K562 (cell line): ENCODE measurements at regions not wholly inside any gene's neighbourhood (a gene's known extent, or its start where the extent isn't known, plus 50 kb on each side); places are given as distances from the start of the nearest gene placed in this dataset.

Source experiments
- ATAC-seq: fragments of 200-7000 bp; cut with Tn5 transposase; 3 replicates; pipeline ENCODE4 v1.9.1; 2020; ENCODE audit warnings: moderate library complexity
- BruUV-seq: library from RNA; stranded (reverse); fragments of 400-500 nt; replicated peaks from 2 replicates; lab custom pipeline; 2021; lab: Mats Ljungman, UMichigan
- CTCF ChIA-PET: fragments of 300-600 bp; formaldehyde crosslinking; extraction: SDS; loops from one replicate; lab custom pipeline; 2021; ENCODE audit warnings: low intra/inter-chr PET ratio; lab: Yijun Ruan, JAX
- POLR2A ChIA-PET: fragments of 300-600, 350-650 bp; sonication (Branson Sonifier 250); formaldehyde crosslinking; extraction: SDS; loops from one replicate; lab custom pipeline; 2021; ENCODE audit warnings: antibody characterized with exemption, inconsistent platforms; lab: Yijun Ruan, JAX
- DNase-seq, 4 experiments: peaks; one replicate each; pipeline versions ENCODE4 v3.0.0 to v3.0.0-alpha.2; 2011 to 2018; ENCODE audit warnings: low spot score in 3 of 4, mixed read lengths in 3 of 4; ENCODE audit errors: extremely low read depth in 1 of 4
- FAIRE-seq: peaks from 2 replicates; lab custom pipeline; 2011; peaks lifted over from hg19 to GRCh38; lab: Jason Lieb, UNC
- H2AFZ ChIP-seq: 2 replicates; pipeline ENCODE4 v1.6.0; 2011; ENCODE audit warnings: low read depth, low read length, control low read depth, inconsistent platforms
- H3K27ac ChIP-seq: fragments of 200-600 bp; 3 replicates; pipeline ENCODE4 v1.8.0; 2011; ENCODE audit warnings: low read depth, mild to moderate bottlenecking, control low read depth, inconsistent platforms, low read length, moderate library complexity, mixed read lengths; ENCODE audit errors: extremely low read depth
- H3K27me3 ChIP-seq, 2 experiments: fragments of 300-600 bp in 1 of 2; 2 replicates in 1 of 2; 3 replicates in 1 of 2; pipeline versions ENCODE4 v1.6.0 to v1.8.0; 2011; ENCODE audit warnings: inconsistent platforms in 2 of 2, low read length in 2 of 2, mild to moderate bottlenecking in 1 of 2, mixed read lengths in 1 of 2, moderate library complexity in 1 of 2; ENCODE audit not compliant: control insufficient read depth in 2 of 2, insufficient read depth in 2 of 2
- H3K36me3 ChIP-seq: fragments of 300-600 bp; 3 replicates; pipeline ENCODE4 v1.8.0; 2011; ENCODE audit warnings: mild to moderate bottlenecking, low read length, inconsistent platforms; ENCODE audit not compliant: control insufficient read depth, insufficient read depth
- H3K4me1 ChIP-seq, 2 experiments: fragments of 200-600 bp in 1 of 2; replicated peaks in 1 of 2; 2 replicates in 1 of 2; 3 replicates in 1 of 2; pipeline versions ENCODE4 v1.5.1 to v1.8.0; 2011; ENCODE audit warnings: inconsistent platforms in 2 of 2, low read length in 2 of 2, mild to moderate bottlenecking in 1 of 2, mixed read lengths in 1 of 2, moderate library complexity in 1 of 2; ENCODE audit not compliant: control insufficient read depth in 2 of 2, insufficient read depth in 2 of 2
- H3K4me2 ChIP-seq: 2 replicates; pipeline ENCODE4 v1.6.1; 2011; ENCODE audit warnings: low read length, control low read depth, inconsistent platforms, mixed read lengths; ENCODE audit not compliant: insufficient read depth
- H3K4me3 ChIP-seq: fragments of 200-600 bp; sonication (generic), shearing (Covaris generic); 2 replicates; pipeline ENCODE4 v1.5.1; 2016; ENCODE audit warnings: control low read depth, inconsistent platforms
- H3K79me2 ChIP-seq: fragments of 200-600 bp; 3 replicates; pipeline ENCODE4 v1.8.0; 2011; ENCODE audit warnings: low read length, inconsistent platforms; ENCODE audit not compliant: control insufficient read depth, insufficient read depth
- H3K9ac ChIP-seq, 2 experiments: 2 replicates each; pipeline versions ENCODE4 v1.6.0 to v1.6.1; 2011; ENCODE audit warnings: low read depth in 2 of 2, low read length in 2 of 2, control low read depth in 1 of 2, inconsistent platforms in 1 of 2, mild to moderate bottlenecking in 1 of 2, mixed read lengths in 1 of 2; ENCODE audit not compliant: insufficient read depth in 1 of 2
- H3K9me1 ChIP-seq: one replicate; pipeline ENCODE4 v1.6.0; 2011; ENCODE audit warnings: inconsistent platforms, mild to moderate bottlenecking, low read length, moderate library complexity; ENCODE audit not compliant: control insufficient read depth, insufficient read depth
- H3K9me3 ChIP-seq: replicated peaks from 2 replicates; pipeline ENCODE4 v1.5.1; 2011; ENCODE audit warnings: low read depth, low read length, inconsistent platforms; ENCODE audit not compliant: control insufficient read depth, insufficient read depth
- H4K20me1 ChIP-seq: replicated peaks from 2 replicates; pipeline ENCODE4 v1.6.1; 2011; ENCODE audit warnings: low read length, inconsistent platforms, mixed read lengths; ENCODE audit not compliant: control insufficient read depth, insufficient read depth
- CREB3L1 ChIP-seq: fragments of 450-650 bp; IDR thresholded peaks from 2 replicates; pipeline ENCODE4 v1.6.1; 2014; ENCODE audit warnings: low read depth, mild to moderate bottlenecking, moderate library complexity, borderline replicate concordance
- ESRRB ChIP-seq: fragments of 250-450 bp; sonication (Bioruptor Pico); IDR thresholded peaks from 2 replicates; pipeline ENCODE4 v1.5.0; 2020; ENCODE audit warnings: mild to moderate bottlenecking, moderate library complexity, borderline replicate concordance
- FOXA3 ChIP-seq, 2 experiments: fragments of 450-650 bp in 1 of 2; sonication (generic) in 1 of 2; formaldehyde crosslinking; IDR thresholded peaks in 1 of 2; conservative IDR thresholded peaks in 1 of 2; 2 replicates each; pipeline versions ENCODE4 v1.4.0 to v1.8.0; 2020 to 2022; ENCODE audit warnings: mild to moderate bottlenecking in 2 of 2, missing genetic modification reagents in 1 of 2
- HDAC1 ChIP-seq, 2 experiments: fragments of 450-650 bp; IDR thresholded peaks; 2 replicates each; pipeline ENCODE4 v1.6.1; 2016 to 2017; ENCODE audit warnings: inconsistent platforms in 1 of 2, mild to moderate bottlenecking in 1 of 2, moderate library complexity in 1 of 2
- KAT7 ChIP-seq: sonication (generic); formaldehyde crosslinking; IDR thresholded peaks from 2 replicates; pipeline ENCODE4 v1.8.0; 2022; ENCODE audit warnings: missing genetic modification reagents, mild to moderate bottlenecking, borderline replicate concordance
- NBN ChIP-seq: fragments of 450-650 bp; IDR thresholded peaks from 2 replicates; pipeline ENCODE4 v1.6.1; 2016; ENCODE audit warnings: low read depth, mild to moderate bottlenecking
- POLR2AphosphoS5 ChIP-seq: IDR thresholded peaks from 2 replicates; pipeline ENCODE4 v1.6.1; 2011; ENCODE audit warnings: mild to moderate bottlenecking, low read depth, low read length, moderate library complexity; ENCODE audit not compliant: control insufficient read depth, insufficient read depth
- SMAD2 ChIP-seq: fragments of 150-350 bp; IDR thresholded peaks from 2 replicates; pipeline ENCODE4 v1.6.1; 2014; ENCODE audit warnings: low read depth, mild to moderate bottlenecking, low read length
- SMAD4 ChIP-seq: fragments of 250-450 bp; sonication (Bioruptor Pico); conservative IDR thresholded peaks from 2 replicates; pipeline ENCODE4 v1.8.0; 2021; ENCODE audit warnings: inconsistent platforms, mild to moderate bottlenecking, moderate library complexity
- SREBF2 ChIP-seq: sonication (generic); formaldehyde crosslinking; IDR thresholded peaks from 2 replicates; pipeline ENCODE4 v1.4.0; 2020; ENCODE audit warnings: mild to moderate bottlenecking, missing genetic modification reagents
- TBP ChIP-seq: optimal IDR thresholded peaks from 2 replicates; pipeline ENCODE3; 2011; ENCODE audit warnings: low read depth, low read length, improper control_type of control experiment
- TCF7L2 ChIP-seq: fragments of 150-350 bp; IDR thresholded peaks from 2 replicates; pipeline ENCODE4 v1.6.1; 2016; ENCODE audit warnings: low read depth, mild to moderate bottlenecking, low read length, moderate library complexity
- ZFP1 ChIP-seq: fragments of 450-650 bp; formaldehyde crosslinking; IDR thresholded peaks from 2 replicates; pipeline ENCODE4 v1.4.0; 2020; ENCODE audit warnings: mild to moderate bottlenecking, mixed read lengths
- ZNF134 ChIP-seq: fragments of 250-450 bp; sonication (Bioruptor Pico); conservative IDR thresholded peaks from 2 replicates; pipeline ENCODE4 v1.4.0; 2020
- WGBS: fragments of 100-300 bp; shearing (Covaris generic); methylation state at CpG from one replicate; pipeline ENCODE4 v1.1.6; 2016; ENCODE audit warnings: low coverage, mixed read lengths; ENCODE audit not compliant: insufficient coverage; ENCODE audit errors: missing lambda C conversion rate; 5-methylcytosine and 5-hydroxymethylcytosine counted together
- in situ Hi-C: fragments of 300-500 bp; cut with MboI; formaldehyde crosslinking; loops from 4 replicates; pipeline ENCODE4 v1.15.0; 2018; ENCODE audit warnings: inconsistent platforms, mixed read lengths
- intact Hi-C: fragments of 100-400 bp; cut with micrococcal nuclease; formaldehyde crosslinking; loops from 2 replicates; pipeline ENCODE4 v1.14.2; 2022

- no peak for TF ChIP-seq SREBF2 (CRISPR knock-in tag)
Measured at GRCh38 chr13:34155931-34156607, 338.1 kb downstream of the RFC3 start (continued).

- Histone ChIP-seq H3K27ac (no peak overlapping the region), H2AFZ (no peak overlapping the region), H3K4me2 (no peak overlapping the region), H3K9ac (no peak overlapping the region), H3K9me1 (no peaks in the 10 kb centered on the region), H3K79me2 (no peaks in the 10 kb centered on the region), H3K4me3 (no peak overlapping the region), H3K27me3 (no peaks in the 10 kb centered on the region), H3K9me3 (no peaks in the 10 kb centered on the region), H3K36me3 (no peaks in the 10 kb centered on the region), H4K20me1 (no peaks in the 10 kb centered on the region), H3K4me1 (no peaks in the 10 kb centered on the region)
- ChIA-PET POLR2A (no interaction called here), CTCF (no interaction called here)
- ATAC-seq: no peak
- 2% methylated on average over 12 of the region's 12 CpGs for WGBS
- FAIRE-seq: no peak
- TF ChIP-seq HDAC1 (IDR thresholded peaks at IDR 0.05) (no peak), TCF7L2 (no peak), NBN (no peak), KAT7 (no peak), TBP (no peak), ESRRB (CRISPR knock-in tag) (no peak), SMAD4 (no peak), ZNF134 (CRISPR knock-in tag) (no peak), POLR2AphosphoS5 (no peak), ZFP1 (CRISPR knock-in tag) (no peak), CREB3L1 (no peak), FOXA3 (CRISPR knock-in tag; conservative IDR thresholded peaks at IDR 0.05 in 1 of 2, IDR thresholded peaks at IDR 0.05 in 1 of 2) (no peak), SMAD2 (no peak)
- peak in 1 of 4 experiments; percentile 1 for DNase-seq
- intact Hi-C loops: no loop called here
- no TSS peak for BruUV-seq
- in situ Hi-C loops: no loop called here
Measured at GRCh38 chr13:34156841-34157365, 339.0 kb downstream of the RFC3 start.
